Suprapubic skin (tissue), 3 donors: ENCODE measurements at regions not wholly inside any gene's neighbourhood (a gene's known extent, or its start where the extent isn't known, plus 50 kb on each side); places are given as distances from the start of the nearest gene placed in this dataset.

Source experiments
- CTCF ChIP-seq, 2 donors: fragments of 200-600 bp in 1 of 2; fragments of 450-650 bp in 1 of 2; sonication (generic) in 1 of 2; IDR thresholded peaks; one replicate each; pipeline ENCODE4 v1.5.1; 2016 to 2019; ENCODE audit warnings: antibody characterized with exemption in 2 of 2, mild to moderate bottlenecking in 1 of 2, moderate library complexity in 1 of 2
- EP300 ChIP-seq: sonication (generic); formaldehyde crosslinking; IDR thresholded peaks from one replicate; pipeline ENCODE4 v1.6.1; 2017; ENCODE audit warnings: antibody characterized with exemption

- TF ChIP-seq CTCF (IDR thresholded peaks at IDR 0.05) (no peak), EP300 (no peak)
Observed at GRCh38 chr10:28367929-28368484, 65.1 kb upstream of the MPP7 start.
